Retinal pigment epithelial cell (primary cell): ENCODE measurements at regions not wholly inside any gene's neighbourhood (a gene's known extent, or its start where the extent isn't known, plus 50 kb on each side); places are given as distances from the start of the nearest gene placed in this dataset.

ENCODE experiments used
- DNase-seq: peaks from one replicate; pipeline ENCODE4 v3.0.0-alpha.2; 2010; ENCODE audit warnings: low read depth
- H3K4me3 ChIP-seq: 2 replicates; pipeline ENCODE4 v1.5.1; 2011; ENCODE audit warnings: mild to moderate bottlenecking, low read length, control low read depth, moderate library complexity
- CTCF ChIP-seq: conservative IDR thresholded peaks from 2 replicates; pipeline ENCODE4 v1.5.1; 2011; ENCODE audit warnings: low read depth, low read length, control low read depth, inconsistent platforms

- TF ChIP-seq CTCF = no peak
- H3K4me3 ChIP-seq = no peak overlapping the region
- DNase-seq = no peak
These were observed 1378.7 kb upstream of the PRR20A start for GRCh38 chr13:55761986-55762385.

- no peak overlapping the region for H3K4me3 ChIP-seq
These were observed 1363.1 kb upstream of the PRR20A start for GRCh38 chr13:55777612-55778011.

GRCh38 chr13:55783841-55784240 is 1356.9 kb upstream of the PRR20A start:
- H3K4me3 ChIP-seq = no peak overlapping the region
- no peak for DNase-seq
- no peak for TF ChIP-seq CTCF

More at GRCh38 chr13:55777612-55778011, 1363.1 kb upstream of the PRR20A start:
- DNase-seq = no peak
- no peak for TF ChIP-seq CTCF

- no peak for TF ChIP-seq CTCF
- no peak for DNase-seq
- H3K4me3 ChIP-seq = no peak overlapping the region
These were observed 1352.2 kb upstream of the PRR20A start for GRCh38 chr13:55788548-55788947.

GRCh38 chr13:55792544-55793193 is 1348.0 kb upstream of the PRR20A start:
- no peak overlapping the region for H3K4me3 ChIP-seq
- no peak for TF ChIP-seq CTCF
- DNase-seq = no peak

GRCh38 chr13:55815458-55816033 is 1325.2 kb upstream of the PRR20A start:
- TF ChIP-seq CTCF = no peak
- no peak overlapping the region for H3K4me3 ChIP-seq
- DNase-seq = no peak

- TF ChIP-seq CTCF = no peak
- DNase-seq = no peak
- no peak overlapping the region for H3K4me3 ChIP-seq
These were observed 1323.6 kb upstream of the PRR20A start for GRCh38 chr13:55816976-55817601.
